ENCODE measurements at regions not wholly inside any gene's neighbourhood (a gene's known extent, or its start where the extent isn't known, plus 50 kb on each side); places are given as distances from the start of the nearest gene placed in this dataset.
"Not testable (repeated sequence)": the region's sequence is repeated elsewhere in the genome, so short reads cannot be mapped to it uniquely, and the experiment has no call there.

GRCh38 chr3:151593928-151594327 is 133.1 kb upstream of the IGSF10 start:
- no peak overlapping the region for H3K4me3 ChIP-seq
- no peaks in the 10 kb centered on the region for H3K27me3 ChIP-seq
- ATAC-seq: no peak
- no peak for DNase-seq
- TF ChIP-seq, protein P1, sequence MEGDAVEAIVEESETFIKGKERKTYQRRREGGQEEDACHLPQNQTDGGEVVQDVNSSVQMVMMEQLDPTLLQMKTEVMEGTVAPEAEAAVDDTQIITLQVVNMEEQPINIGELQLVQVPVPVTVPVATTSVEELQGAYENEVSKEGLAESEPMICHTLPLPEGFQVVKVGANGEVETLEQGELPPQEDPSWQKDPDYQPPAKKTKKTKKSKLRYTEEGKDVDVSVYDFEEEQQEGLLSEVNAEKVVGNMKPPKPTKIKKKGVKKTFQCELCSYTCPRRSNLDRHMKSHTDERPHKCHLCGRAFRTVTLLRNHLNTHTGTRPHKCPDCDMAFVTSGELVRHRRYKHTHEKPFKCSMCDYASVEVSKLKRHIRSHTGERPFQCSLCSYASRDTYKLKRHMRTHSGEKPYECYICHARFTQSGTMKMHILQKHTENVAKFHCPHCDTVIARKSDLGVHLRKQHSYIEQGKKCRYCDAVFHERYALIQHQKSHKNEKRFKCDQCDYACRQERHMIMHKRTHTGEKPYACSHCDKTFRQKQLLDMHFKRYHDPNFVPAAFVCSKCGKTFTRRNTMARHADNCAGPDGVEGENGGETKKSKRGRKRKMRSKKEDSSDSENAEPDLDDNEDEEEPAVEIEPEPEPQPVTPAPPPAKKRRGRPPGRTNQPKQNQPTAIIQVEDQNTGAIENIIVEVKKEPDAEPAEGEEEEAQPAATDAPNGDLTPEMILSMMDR (IDR thresholded peaks at IDR 0.05): no peak
- H3K36me3 ChIP-seq: no peaks in the 10 kb centered on the region
- H3K27ac ChIP-seq: no peak overlapping the region
- no peaks in the 10 kb centered on the region for H3K9me3 ChIP-seq
- intact Hi-C loops (cut with DNase I): no loop called here
- H3K4me1 ChIP-seq: no peaks in the 10 kb centered on the region

- TF ChIP-seq, protein P1 (IDR thresholded peaks at IDR 0.05): no peak
- Histone ChIP-seq H3K4me1 (no peaks in the 10 kb centered on the region), H3K27me3 (no peaks in the 10 kb centered on the region), H3K4me3 (no peak overlapping the region), H3K9me3 (no peaks in the 10 kb centered on the region), H3K27ac (no peak overlapping the region), H3K36me3 (no peaks in the 10 kb centered on the region)
- no peak for DNase-seq
- intact Hi-C loops (cut with DNase I): no loop called here
- no peak for ATAC-seq
These were observed 131.4 kb upstream of the IGSF10 start for GRCh38 chr3:151592287-151592686.

DNA sequence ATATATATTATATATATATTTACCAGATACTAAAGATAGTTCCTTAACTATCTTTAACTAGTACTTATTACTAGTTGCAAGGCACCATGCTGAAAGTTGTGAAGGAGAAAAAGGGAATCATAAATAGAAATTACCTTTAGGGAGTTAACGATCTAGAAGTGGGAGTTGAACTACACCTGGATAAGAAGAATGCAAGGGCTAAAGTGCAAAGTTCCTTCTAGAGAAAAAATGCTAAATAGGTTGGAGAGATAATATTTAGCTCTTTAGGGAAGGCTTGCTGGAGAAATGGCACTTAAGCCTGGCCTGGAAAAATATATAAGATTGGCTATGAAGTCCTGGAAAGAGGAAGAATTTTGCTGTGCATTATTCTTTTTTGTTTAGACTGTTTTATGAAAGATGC is 130.6 kb upstream of the IGSF10 start:
- Histone ChIP-seq H3K9me3 (no peaks in the 10 kb centered on the region), H3K27me3 (no peaks in the 10 kb centered on the region), H3K4me1 (no peaks in the 10 kb centered on the region), H3K27ac (no peak overlapping the region), H3K36me3 (no peaks in the 10 kb centered on the region), H3K4me3 (no peak overlapping the region)
- TF ChIP-seq, protein P1 (IDR thresholded peaks at IDR 0.05): no peak
- ATAC-seq (no peak), DNase-seq (no peak)
- intact Hi-C loops (cut with DNase I): no loop called here

DNA sequence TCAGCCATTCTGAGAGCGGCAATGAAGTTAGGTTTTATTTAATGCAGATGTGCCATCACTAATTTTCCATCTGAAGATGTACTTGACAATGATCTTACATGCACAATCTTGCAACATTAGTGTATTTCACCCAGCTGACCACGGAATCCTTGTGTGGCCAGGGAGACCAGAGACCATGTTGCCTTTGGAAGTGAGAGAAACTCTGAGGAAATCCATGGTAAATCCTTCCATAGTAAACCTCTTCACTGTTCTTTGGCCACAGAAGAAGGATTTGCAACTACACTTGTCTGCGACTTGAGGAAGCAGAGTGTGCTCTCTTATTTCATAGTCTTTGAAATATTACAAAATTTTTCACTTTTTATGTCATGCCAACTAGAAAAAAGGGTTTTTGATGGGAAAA is 128.4 kb upstream of the IGSF10 start:
- Histone ChIP-seq H3K4me3 (no peak overlapping the region), H3K36me3 (no peaks in the 10 kb centered on the region), H3K4me1 (no peaks in the 10 kb centered on the region), H3K27me3 (no peaks in the 10 kb centered on the region), H3K27ac (no peak overlapping the region), H3K9me3 (no peaks in the 10 kb centered on the region)
- intact Hi-C loops (cut with DNase I): no loop called here
- DNase-seq: no peak
- no peak for ATAC-seq
- TF ChIP-seq, protein P1 (IDR thresholded peaks at IDR 0.05): no peak

- DNase-seq; intact Hi-C loops (cut with DNase I); H3K27ac ChIP-seq; H3K9me3 ChIP-seq; H3K4me1 ChIP-seq; H3K4me3 ChIP-seq; H3K27me3 ChIP-seq; ATAC-seq; H3K36me3 ChIP-seq: not testable (repeated sequence)
These were observed 126.8 kb upstream of the IGSF10 start for GRCh38 chr3:151587659-151588058.

GRCh38 chr3:151584566-151584965 is 123.7 kb upstream of the IGSF10 start:
- no peaks in the 10 kb centered on the region for H3K4me1 ChIP-seq
- DNase-seq (no peak), ATAC-seq (no peak)
- no peak overlapping the region for H3K4me3 ChIP-seq
- intact Hi-C loops (cut with DNase I): no loop called here
- TF ChIP-seq, protein P1 (IDR thresholded peaks at IDR 0.05): no peak
- no peak overlapping the region for H3K27ac ChIP-seq
- no peaks in the 10 kb centered on the region for H3K9me3 ChIP-seq
- H3K36me3 ChIP-seq: no peaks in the 10 kb centered on the region
- H3K27me3 ChIP-seq: no peaks in the 10 kb centered on the region

Measured in upper lobe of right lung (tissue), 1 donor.